ENCODE measurements at regions not wholly inside any gene's neighbourhood (a gene's known extent, or its start where the extent isn't known, plus 50 kb on each side); places are given as distances from the start of the nearest gene placed in this dataset.

DNA sequence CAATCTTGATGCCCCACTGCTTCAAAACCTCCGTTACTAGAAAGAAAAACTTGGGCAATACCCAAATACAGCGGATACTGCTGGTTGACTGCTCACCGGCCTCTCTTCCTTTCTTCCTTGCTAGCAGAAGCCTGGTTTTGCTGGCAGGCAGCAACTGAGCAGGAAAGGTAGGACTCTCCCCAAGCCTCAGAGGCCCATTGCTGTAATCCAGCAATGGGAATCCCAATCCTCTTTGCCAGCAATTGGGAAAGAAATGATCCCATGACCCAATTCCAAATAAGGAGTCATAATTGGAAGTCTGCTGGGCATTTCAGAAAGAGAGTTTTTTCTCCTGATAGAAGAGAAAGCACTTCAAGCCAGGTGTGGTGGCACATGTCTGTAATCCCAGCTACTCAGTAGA is 394.5 kb downstream of the BCOR start:
- Histone ChIP-seq H3K36me3 (ENCODE audit: insufficient read depth, low read length) (no peaks in the 10 kb centered on the region), H3K27ac (ENCODE audit: low read depth, low read length) (no peak overlapping the region), H3K9me3 (ENCODE audit: insufficient read depth, low read depth, low read length) (no peaks in the 10 kb centered on the region), H3K27me3 (ENCODE audit: insufficient read depth, low read length) (no peaks in the 10 kb centered on the region), H3K4me3 (ENCODE audit: low read length) (no peak overlapping the region), H3K4me1 (ENCODE audit: insufficient read depth, low read length) (no peaks in the 10 kb centered on the region), H3K9ac (ENCODE audit: low read depth, low read length) (no peak overlapping the region)
- WGBS: 97% methylated on average over 3 of the region's 3 CpGs

DNA sequence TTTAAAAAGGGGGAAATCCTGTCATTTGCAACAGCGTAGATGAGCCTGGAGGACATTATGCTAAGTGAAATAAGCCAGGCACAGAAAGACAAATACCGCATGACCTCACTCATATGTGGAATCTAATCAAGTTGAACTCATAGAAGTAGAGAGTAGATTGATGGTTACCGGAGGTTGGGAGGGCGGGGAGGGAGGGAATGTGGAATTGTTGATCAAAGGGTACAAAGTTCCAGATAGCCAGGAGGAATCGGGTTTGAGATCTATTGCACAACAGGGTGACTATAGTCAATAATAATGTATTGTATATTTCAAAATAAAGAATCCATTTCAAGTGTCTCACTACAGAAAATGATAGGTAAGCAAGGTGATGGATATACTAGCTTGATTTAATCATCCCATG is 393.2 kb downstream of the BCOR start:
- Histone ChIP-seq H3K9me3 (ENCODE audit: insufficient read depth, low read depth, low read length) (no peaks in the 10 kb centered on the region), H3K27ac (ENCODE audit: low read depth, low read length) (no peak overlapping the region), H3K4me1 (ENCODE audit: insufficient read depth, low read length) (no peaks in the 10 kb centered on the region), H3K9ac (ENCODE audit: low read depth, low read length) (no peak overlapping the region), H3K36me3 (ENCODE audit: insufficient read depth, low read length) (no peaks in the 10 kb centered on the region), H3K4me3 (ENCODE audit: low read length) (no peak overlapping the region), H3K27me3 (ENCODE audit: insufficient read depth, low read length) (no peaks in the 10 kb centered on the region)
- 97% methylated on average over 4 of the region's 5 CpGs for WGBS

DNA sequence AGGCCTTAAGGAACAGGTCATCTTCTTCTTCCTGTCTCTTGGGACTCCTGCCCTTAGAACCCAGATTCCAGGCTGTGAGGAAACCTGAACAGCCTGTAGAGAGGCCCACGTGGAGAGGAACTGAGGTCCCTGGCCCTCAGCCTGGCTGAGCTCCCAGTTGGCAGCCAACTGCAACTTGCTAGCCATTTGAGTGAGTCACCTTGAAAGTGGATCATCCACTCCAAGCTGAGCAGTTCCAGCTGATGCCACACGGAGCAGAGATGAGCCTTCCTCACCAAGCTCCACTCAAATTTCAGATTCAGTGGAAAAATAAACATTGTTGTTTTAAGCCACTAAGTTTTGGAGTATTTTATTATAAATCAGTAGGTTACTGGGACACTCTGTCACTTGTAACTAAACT is 392.5 kb downstream of the BCOR start:
- 36% methylated on average over 2 of the region's 2 CpGs for WGBS
- Histone ChIP-seq H3K4me3 (ENCODE audit: low read length) (no peak overlapping the region), H3K9me3 (ENCODE audit: insufficient read depth, low read depth, low read length) (no peaks in the 10 kb centered on the region)

DNA sequence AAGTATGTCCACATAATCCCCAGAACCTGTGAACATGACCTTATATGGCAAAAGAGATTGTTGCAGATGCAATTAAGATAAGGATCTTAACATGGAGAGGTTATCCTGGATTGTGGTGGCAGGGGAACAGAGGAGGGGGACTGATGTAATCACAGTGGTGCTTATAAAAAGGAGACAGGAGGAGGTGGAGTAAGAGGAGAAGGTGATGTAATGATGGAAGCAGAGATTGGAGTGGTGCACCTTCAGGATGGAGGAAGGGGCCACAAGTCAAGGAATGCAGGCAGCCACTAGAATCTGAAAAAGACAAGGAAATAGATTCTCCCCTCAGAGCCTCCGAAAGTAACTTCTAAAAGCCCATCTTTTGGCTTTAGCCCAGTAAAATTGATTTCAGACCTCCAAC is 388.4 kb downstream of the BCOR start:
- Histone ChIP-seq H3K9me3 (ENCODE audit: insufficient read depth, low read depth, low read length) (no peaks in the 10 kb centered on the region), H3K4me1 (ENCODE audit: insufficient read depth, low read length) (no peaks in the 10 kb centered on the region), H3K9ac (ENCODE audit: low read depth, low read length) (no peak overlapping the region), H3K4me3 (ENCODE audit: low read length) (no peak overlapping the region), H3K36me3 (ENCODE audit: insufficient read depth, low read length) (no peaks in the 10 kb centered on the region), H3K27ac (ENCODE audit: low read depth, low read length) (no peak overlapping the region), H3K27me3 (ENCODE audit: insufficient read depth, low read length) (no peaks in the 10 kb centered on the region)
- WGBS: 100% methylated on average over 1 of the region's 1 CpG

More for the DNA sequence above, 392.5 kb downstream of the BCOR start:
- Histone ChIP-seq H3K36me3 (ENCODE audit: insufficient read depth, low read length) (no peaks in the 10 kb centered on the region), H3K27ac (ENCODE audit: low read depth, low read length) (no peak overlapping the region), H3K9ac (ENCODE audit: low read depth, low read length) (no peak overlapping the region), H3K4me1 (ENCODE audit: insufficient read depth, low read length) (no peaks in the 10 kb centered on the region), H3K27me3 (ENCODE audit: insufficient read depth, low read length) (no peaks in the 10 kb centered on the region)

- Histone ChIP-seq H3K27me3 (ENCODE audit: insufficient read depth, low read length) (no peaks in the 10 kb centered on the region), H3K27ac (ENCODE audit: low read depth, low read length) (no peak overlapping the region), H3K9ac (ENCODE audit: low read depth, low read length) (no peak overlapping the region), H3K4me3 (ENCODE audit: low read length) (no peak overlapping the region), H3K4me1 (ENCODE audit: insufficient read depth, low read length) (no peaks in the 10 kb centered on the region), H3K36me3 (ENCODE audit: insufficient read depth, low read length) (no peaks in the 10 kb centered on the region), H3K9me3 (ENCODE audit: insufficient read depth, low read depth, low read length) (no peaks in the 10 kb centered on the region)
- WGBS: 100% methylated on average over 1 of the region's 2 CpGs
Measured at GRCh38 chrX:39709812-39710211, 387.9 kb downstream of the BCOR start.

- no peak overlapping the region for H3K27ac ChIP-seq (ENCODE audit: low read depth, low read length)
- no peak overlapping the region for H3K9ac ChIP-seq (ENCODE audit: low read depth, low read length)
- H3K4me3 ChIP-seq (ENCODE audit: low read length): no peak overlapping the region
- no peaks in the 10 kb centered on the region for H3K4me1 ChIP-seq (ENCODE audit: insufficient read depth, low read length)
- H3K9me3 ChIP-seq (ENCODE audit: insufficient read depth, low read depth, low read length): no peaks in the 10 kb centered on the region
- WGBS: 82% methylated on average over 1 of the region's 1 CpG
- H3K36me3 ChIP-seq (ENCODE audit: insufficient read depth, low read length): no peaks in the 10 kb centered on the region
- no peaks in the 10 kb centered on the region for H3K27me3 ChIP-seq (ENCODE audit: insufficient read depth, low read length)
Measured at GRCh38 chrX:39710776-39711175, 387.0 kb downstream of the BCOR start.

DNA sequence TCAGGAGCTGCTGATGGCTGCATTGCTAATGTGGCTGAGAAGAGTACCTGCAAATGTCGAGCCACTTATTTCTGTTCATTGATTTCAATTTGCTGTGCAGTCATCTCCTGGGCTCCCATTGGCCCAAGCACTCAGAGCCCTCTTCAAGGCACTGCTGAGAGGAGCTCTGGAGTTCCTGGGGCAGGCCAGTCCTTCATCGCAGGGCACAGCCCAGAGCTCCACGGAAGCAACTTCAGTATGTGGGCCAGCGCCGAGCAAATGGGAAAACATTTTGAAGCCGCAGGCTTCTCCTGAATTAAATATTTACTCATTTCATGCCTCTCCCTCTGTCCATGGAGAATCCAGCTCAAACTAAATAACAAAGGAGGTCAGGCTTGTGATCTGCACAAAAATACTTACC is 383.3 kb downstream of the BCOR start:
- Histone ChIP-seq H3K27ac (ENCODE audit: low read depth, low read length) (no peak overlapping the region), H3K9ac (ENCODE audit: low read depth, low read length) (no peak overlapping the region), H3K36me3 (ENCODE audit: insufficient read depth, low read length) (no peaks in the 10 kb centered on the region), H3K9me3 (ENCODE audit: insufficient read depth, low read depth, low read length) (no peaks in the 10 kb centered on the region), H3K4me3 (ENCODE audit: low read length) (no peak overlapping the region), H3K4me1 (ENCODE audit: insufficient read depth, low read length) (no peaks in the 10 kb centered on the region), H3K27me3 (ENCODE audit: insufficient read depth, low read length) (no peaks in the 10 kb centered on the region)
- WGBS: 85% methylated on average over 6 of the region's 6 CpGs

GRCh38 chrX:39716401-39716800 is 381.4 kb downstream of the BCOR start:
- 74% methylated on average over 8 of the region's 8 CpGs for WGBS

DNA sequence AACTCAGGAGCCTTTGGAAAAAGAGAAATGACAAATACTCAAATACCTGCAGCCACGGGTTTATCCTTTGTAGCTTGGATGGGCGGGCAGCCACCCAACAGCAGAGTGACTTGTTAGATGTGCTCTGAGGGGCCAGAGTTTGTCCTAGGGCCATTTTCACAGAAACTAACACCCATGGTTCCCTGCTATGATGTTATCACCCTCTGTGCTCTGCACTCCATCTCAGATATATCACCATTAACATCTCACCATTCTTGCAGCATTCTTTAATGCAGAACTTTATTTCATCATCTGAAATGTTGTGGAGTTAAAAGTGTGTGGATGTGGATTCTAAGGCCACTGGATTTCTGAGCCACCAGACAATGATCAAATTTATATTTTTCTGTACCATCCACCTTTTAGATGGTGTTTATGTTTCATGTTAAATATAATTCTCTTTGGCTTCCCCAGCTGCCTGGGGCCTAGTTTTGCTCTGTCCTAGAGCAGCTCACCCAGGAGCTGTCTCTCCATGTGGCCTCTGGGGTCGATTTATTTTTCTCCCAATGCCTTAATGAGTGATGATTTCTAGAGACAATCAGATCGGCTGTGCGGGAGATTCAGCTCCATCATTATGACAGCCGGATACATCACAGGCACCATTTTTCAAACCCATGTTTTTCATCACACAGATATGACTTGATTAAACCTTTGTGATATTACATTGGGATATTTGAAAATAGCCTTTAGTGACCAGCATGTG is 380.8 kb downstream of the BCOR start:
- Histone ChIP-seq H3K9me3 (ENCODE audit: insufficient read depth, low read depth, low read length) (no peaks in the 10 kb centered on the region), H3K27me3 (ENCODE audit: insufficient read depth, low read length) (no peaks in the 10 kb centered on the region), H3K4me3 (ENCODE audit: low read length) (no peak overlapping the region), H3K4me1 (ENCODE audit: insufficient read depth, low read length) (no peaks in the 10 kb centered on the region), H3K9ac (ENCODE audit: low read depth, low read length) (no peak overlapping the region), H3K36me3 (ENCODE audit: insufficient read depth, low read length) (no peaks in the 10 kb centered on the region), H3K27ac (ENCODE audit: low read depth, low read length) (no peak overlapping the region)
- WGBS: 89% methylated on average over 4 of the region's 6 CpGs

More at GRCh38 chrX:39716401-39716800, 381.4 kb downstream of the BCOR start:
- Histone ChIP-seq H3K27me3 (ENCODE audit: insufficient read depth, low read length) (no peaks in the 10 kb centered on the region), H3K4me1 (ENCODE audit: insufficient read depth, low read length) (no peaks in the 10 kb centered on the region), H3K27ac (ENCODE audit: low read depth, low read length) (no peak overlapping the region), H3K9me3 (ENCODE audit: insufficient read depth, low read depth, low read length) (no peaks in the 10 kb centered on the region), H3K36me3 (ENCODE audit: insufficient read depth, low read length) (no peaks in the 10 kb centered on the region), H3K9ac (ENCODE audit: low read depth, low read length) (no peak overlapping the region), H3K4me3 (ENCODE audit: low read length) (no peak overlapping the region)

DNA sequence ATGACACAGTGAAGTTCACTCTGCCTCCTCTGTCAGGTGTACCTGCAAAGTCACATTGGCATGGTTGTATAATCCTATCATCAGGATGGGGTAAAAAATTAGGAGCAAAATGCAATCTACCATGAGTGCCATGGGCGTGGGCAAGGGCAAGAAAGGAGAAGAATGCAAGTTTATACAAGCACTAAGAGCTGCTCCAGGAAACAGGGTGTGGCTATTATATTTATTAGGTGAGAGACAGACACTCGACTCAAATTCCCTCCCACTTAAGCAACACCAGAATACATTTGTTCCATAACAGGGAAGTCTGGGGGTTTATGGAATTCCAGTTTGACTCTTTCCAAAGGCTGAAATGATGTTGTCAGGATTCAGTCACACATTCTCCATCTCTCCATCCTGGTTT is 378.8 kb downstream of the BCOR start:
- Histone ChIP-seq H3K9ac (ENCODE audit: low read depth, low read length) (no peak overlapping the region), H3K9me3 (ENCODE audit: insufficient read depth, low read depth, low read length) (no peaks in the 10 kb centered on the region), H3K27me3 (ENCODE audit: insufficient read depth, low read length) (no peaks in the 10 kb centered on the region), H3K4me1 (ENCODE audit: insufficient read depth, low read length) (no peaks in the 10 kb centered on the region), H3K36me3 (ENCODE audit: insufficient read depth, low read length) (no peaks in the 10 kb centered on the region), H3K27ac (ENCODE audit: low read depth, low read length) (no peak overlapping the region), H3K4me3 (ENCODE audit: low read length) (no peak overlapping the region)
- whole genome bisulfite sequencing: 86% methylated on average over 1 of the region's 2 CpGs

DNA sequence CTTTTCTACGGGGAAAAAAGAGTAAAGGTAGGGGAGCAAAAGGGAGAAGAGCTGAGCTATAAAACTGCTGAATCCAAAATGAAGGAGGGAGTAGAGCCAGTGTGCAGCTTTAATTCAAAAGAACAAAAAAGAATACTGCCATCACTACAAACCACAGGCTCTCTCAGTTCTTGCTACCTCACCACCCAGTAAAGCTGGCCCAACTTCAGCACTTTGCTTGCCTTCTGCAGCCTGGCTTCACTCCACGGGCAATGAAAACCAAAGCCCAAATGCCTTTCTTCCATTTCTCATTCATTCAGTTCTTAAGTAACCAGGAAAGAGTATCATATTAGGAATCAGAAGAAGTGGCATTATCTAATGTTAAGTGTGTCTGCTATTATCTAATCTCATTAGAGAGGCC is 376.8 kb downstream of the BCOR start:
- WGBS: 83% methylated on average over 1 of the region's 2 CpGs
- Histone ChIP-seq H3K9me3 (ENCODE audit: insufficient read depth, low read depth, low read length) (no peaks in the 10 kb centered on the region), H3K4me1 (ENCODE audit: insufficient read depth, low read length) (no peaks in the 10 kb centered on the region), H3K9ac (ENCODE audit: low read depth, low read length) (no peak overlapping the region), H3K27me3 (ENCODE audit: insufficient read depth, low read length) (no peaks in the 10 kb centered on the region), H3K36me3 (ENCODE audit: insufficient read depth, low read length) (no peaks in the 10 kb centered on the region), H3K4me3 (ENCODE audit: low read length) (no peak overlapping the region), H3K27ac (ENCODE audit: low read depth, low read length) (no peak overlapping the region)

Measured in HUES64 (cell line).